Breast epithelium (tissue), 3 donors: ENCODE measurements at regions not wholly inside any gene's neighbourhood (a gene's known extent, or its start where the extent isn't known, plus 50 kb on each side); places are given as distances from the start of the nearest gene placed in this dataset.

ENCODE experiments used
- POLR2AphosphoS5 ChIP-seq, 3 donors: sonication (generic); formaldehyde crosslinking; IDR thresholded peaks; one replicate each; pipeline ENCODE4 v1.6.1; 2017; ENCODE audit warnings: antibody characterized with exemption in 3 of 3
- TF ChIP-seq, protein P1 (sequence below), 3 donors: fragments of 450-650 bp; IDR thresholded peaks; one replicate each; pipeline ENCODE4 v1.5.1; 2016 to 2017; ENCODE audit warnings: antibody characterized with exemption in 3 of 3, mild to moderate bottlenecking in 3 of 3, moderate library complexity in 3 of 3

DNA sequence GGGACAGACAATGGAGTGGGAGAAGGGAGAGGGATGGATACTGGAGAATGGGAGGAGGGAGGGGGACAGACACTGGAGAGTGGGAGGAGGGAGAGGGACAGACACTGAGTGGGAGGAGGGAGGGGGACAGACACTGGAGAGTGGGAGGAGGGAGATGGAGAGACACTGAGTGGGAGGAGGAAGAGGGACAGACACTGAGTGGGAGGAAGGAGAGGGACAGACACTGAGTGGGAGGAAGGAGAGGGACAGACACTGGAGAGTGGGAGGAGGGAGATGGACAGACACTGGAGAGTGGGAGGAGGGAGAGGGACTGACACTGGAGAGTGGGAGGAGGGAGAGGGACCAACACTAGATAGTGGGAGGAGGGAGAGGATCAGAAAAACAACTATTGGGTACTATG, 426.7 kb upstream of the PMFBP1 start:
- TF ChIP-seq, protein P1, sequence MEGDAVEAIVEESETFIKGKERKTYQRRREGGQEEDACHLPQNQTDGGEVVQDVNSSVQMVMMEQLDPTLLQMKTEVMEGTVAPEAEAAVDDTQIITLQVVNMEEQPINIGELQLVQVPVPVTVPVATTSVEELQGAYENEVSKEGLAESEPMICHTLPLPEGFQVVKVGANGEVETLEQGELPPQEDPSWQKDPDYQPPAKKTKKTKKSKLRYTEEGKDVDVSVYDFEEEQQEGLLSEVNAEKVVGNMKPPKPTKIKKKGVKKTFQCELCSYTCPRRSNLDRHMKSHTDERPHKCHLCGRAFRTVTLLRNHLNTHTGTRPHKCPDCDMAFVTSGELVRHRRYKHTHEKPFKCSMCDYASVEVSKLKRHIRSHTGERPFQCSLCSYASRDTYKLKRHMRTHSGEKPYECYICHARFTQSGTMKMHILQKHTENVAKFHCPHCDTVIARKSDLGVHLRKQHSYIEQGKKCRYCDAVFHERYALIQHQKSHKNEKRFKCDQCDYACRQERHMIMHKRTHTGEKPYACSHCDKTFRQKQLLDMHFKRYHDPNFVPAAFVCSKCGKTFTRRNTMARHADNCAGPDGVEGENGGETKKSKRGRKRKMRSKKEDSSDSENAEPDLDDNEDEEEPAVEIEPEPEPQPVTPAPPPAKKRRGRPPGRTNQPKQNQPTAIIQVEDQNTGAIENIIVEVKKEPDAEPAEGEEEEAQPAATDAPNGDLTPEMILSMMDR (IDR thresholded peaks at IDR 0.05): no peak
- no peak for TF ChIP-seq POLR2AphosphoS5 (IDR thresholded peaks at IDR 0.05)
